Fibroblast of lung (primary cell): ENCODE measurements at regions not wholly inside any gene's neighbourhood (a gene's known extent, or its start where the extent isn't known, plus 50 kb on each side); places are given as distances from the start of the nearest gene placed in this dataset.

ENCODE experiments used
- CTCF ChIP-seq, 2 donors: IDR thresholded peaks in 1 of 2; conservative IDR thresholded peaks in 1 of 2; 1 replicate in 1 of 2; 2 replicates in 1 of 2; pipeline ENCODE4 v1.5.1; 2011 to 2012; ENCODE audit warnings: low read length in 2 of 2, control low read depth in 1 of 2, inconsistent platforms in 1 of 2, low read depth in 1 of 2, mild to moderate bottlenecking in 1 of 2
- EZH2 ChIP-seq: IDR thresholded peaks from 2 replicates; pipeline ENCODE4 v1.5.1; 2012; ENCODE audit warnings: low read length, control low read depth, mild to moderate bottlenecking; ENCODE audit errors: missing control alignments

GRCh38 chr14:22316473-22316872, 272.6 kb downstream of the DAD1 start:
- TF ChIP-seq CTCF (conservative IDR thresholded peaks at IDR 0.05 in 1 of 2, IDR thresholded peaks at IDR 0.05 in 1 of 2; ENCODE audit: low read depth in 1 of 2, low read length in 2 of 2) (no peak), EZH2 (no peak)
